Stomach smooth muscle (tissue), 2 donors: ENCODE measurements at regions not wholly inside any gene's neighbourhood (a gene's known extent, or its start where the extent isn't known, plus 50 kb on each side); places are given as distances from the start of the nearest gene placed in this dataset.

Experiments used
- H3K27ac ChIP-seq: one replicate; pipeline ENCODE4 v1.7.0; 2013; ENCODE audit warnings: mild to moderate bottlenecking, low read length, inconsistent platforms
- H3K27me3 ChIP-seq, 2 donors: one replicate each; pipeline ENCODE4 v1.7.0; 2013; ENCODE audit warnings: low read length in 2 of 2; ENCODE audit not compliant: insufficient read depth in 2 of 2, control insufficient read depth in 1 of 2
- H3K36me3 ChIP-seq, 2 donors: one replicate each; pipeline ENCODE4 v1.7.0; 2013; ENCODE audit warnings: low read length in 2 of 2; ENCODE audit not compliant: control insufficient read depth in 2 of 2, insufficient read depth in 2 of 2
- H3K4me1 ChIP-seq: one replicate; pipeline ENCODE4 v1.7.0; 2013; ENCODE audit warnings: low read length; ENCODE audit not compliant: control insufficient read depth, insufficient read depth
- H3K4me3 ChIP-seq, 2 donors: one replicate each; pipeline ENCODE4 v1.7.0; 2013; ENCODE audit warnings: low read length in 2 of 2
- H3K9ac ChIP-seq, 2 donors: one replicate each; pipeline ENCODE4 v1.7.0; 2013; ENCODE audit warnings: low read length in 2 of 2, mild to moderate bottlenecking in 1 of 2
- H3K9me3 ChIP-seq, 2 donors: one replicate each; pipeline ENCODE4 v1.7.0; 2013; ENCODE audit warnings: low read length in 2 of 2; ENCODE audit not compliant: control insufficient read depth in 2 of 2
- donor health status: healthy.
- donor health status: Pancreatic carcinoma.

GRCh38 chr2:153106802-153107477, 371.6 kb downstream of the RPRM start:
- Histone ChIP-seq H3K4me3 (peak overlapping the region in 1 of 2 donors; percentile 1), H3K4me1 (no peaks in the 10 kb centered on the region), H3K27me3 (no peaks in the 10 kb centered on the region), H3K9me3 (no peaks in the 10 kb centered on the region), H3K36me3 (no peaks in the 10 kb centered on the region), H3K9ac (no peak overlapping the region), H3K27ac (no peak overlapping the region)

GRCh38 chr2:153105829-153106578, 372.6 kb downstream of the RPRM start:
- Histone ChIP-seq H3K36me3 (no peaks in the 10 kb centered on the region), H3K27me3 (no peaks in the 10 kb centered on the region), H3K9ac (no peak overlapping the region), H3K27ac (no peak overlapping the region), H3K4me1 (no peaks in the 10 kb centered on the region), H3K4me3 (peak overlapping the region in 1 of 2 donors; percentile 7), H3K9me3 (no peaks in the 10 kb centered on the region)

GRCh38 chr2:153101187-153101586, 377.4 kb downstream of the RPRM start:
- Histone ChIP-seq H3K4me3 (no peak overlapping the region), H3K36me3 (no peaks in the 10 kb centered on the region), H3K4me1 (no peaks in the 10 kb centered on the region), H3K9me3 (no peaks in the 10 kb centered on the region), H3K9ac (no peak overlapping the region), H3K27me3 (no peaks in the 10 kb centered on the region), H3K27ac (no peak overlapping the region)

- Histone ChIP-seq H3K9me3 (no peaks in the 10 kb centered on the region), H3K36me3 (no peaks in the 10 kb centered on the region), H3K4me1 (no peaks in the 10 kb centered on the region), H3K9ac (no peak overlapping the region), H3K4me3 (no peak overlapping the region), H3K27ac (no peak overlapping the region), H3K27me3 (no peaks in the 10 kb centered on the region)
These were observed 378.4 kb downstream of the RPRM start for GRCh38 chr2:153100151-153100550.

- Histone ChIP-seq H3K9ac (no peak overlapping the region), H3K4me1 (no peaks in the 10 kb centered on the region), H3K27me3 (no peaks in the 10 kb centered on the region), H3K9me3 (no peaks in the 10 kb centered on the region), H3K36me3 (no peaks in the 10 kb centered on the region), H3K27ac (no peak overlapping the region), H3K4me3 (no peak overlapping the region)
These were observed 379.7 kb downstream of the ARL6IP6 start for GRCh38 chr2:153098073-153098472.

GRCh38 chr2:153096272-153096671, 377.9 kb downstream of the ARL6IP6 start:
- Histone ChIP-seq H3K4me1 (no peaks in the 10 kb centered on the region), H3K4me3 (no peak overlapping the region), H3K36me3 (no peaks in the 10 kb centered on the region), H3K9me3 (no peaks in the 10 kb centered on the region), H3K27me3 (no peaks in the 10 kb centered on the region), H3K9ac (no peak overlapping the region), H3K27ac (no peak overlapping the region)

GRCh38 chr2:153091344-153091743, 372.9 kb downstream of the ARL6IP6 start:
- Histone ChIP-seq H3K27ac (no peak overlapping the region), H3K9me3 (no peaks in the 10 kb centered on the region), H3K4me3 (no peak overlapping the region), H3K27me3 (no peaks in the 10 kb centered on the region), H3K4me1 (no peaks in the 10 kb centered on the region), H3K36me3 (no peaks in the 10 kb centered on the region), H3K9ac (no peak overlapping the region)

GRCh38 chr2:153079315-153079714, 360.9 kb downstream of the ARL6IP6 start:
- H3K9me3 ChIP-seq: no peaks in the 10 kb centered on the region
- H3K27me3 ChIP-seq: no peaks in the 10 kb centered on the region
- H3K27ac ChIP-seq: no peak overlapping the region
- H3K4me1 ChIP-seq: no peaks in the 10 kb centered on the region
- no peak overlapping the region for H3K9ac ChIP-seq
- H3K4me3 ChIP-seq: no peak overlapping the region
- no peaks in the 10 kb centered on the region for H3K36me3 ChIP-seq

GRCh38 chr2:153077311-153077710, 358.9 kb downstream of the ARL6IP6 start:
- Histone ChIP-seq H3K4me1 (no peaks in the 10 kb centered on the region), H3K9me3 (no peaks in the 10 kb centered on the region), H3K4me3 (no peak overlapping the region), H3K9ac (no peak overlapping the region), H3K27me3 (no peaks in the 10 kb centered on the region), H3K27ac (no peak overlapping the region), H3K36me3 (no peaks in the 10 kb centered on the region)

GRCh38 chr2:153074207-153074606, 355.8 kb downstream of the ARL6IP6 start:
- H3K27me3 ChIP-seq: no peaks in the 10 kb centered on the region

GRCh38 chr2:153072813-153073212, 354.4 kb downstream of the ARL6IP6 start:
- Histone ChIP-seq H3K9me3 (no peaks in the 10 kb centered on the region), H3K36me3 (no peaks in the 10 kb centered on the region), H3K4me3 (no peak overlapping the region), H3K27ac (no peak overlapping the region), H3K4me1 (no peaks in the 10 kb centered on the region), H3K9ac (no peak overlapping the region), H3K27me3 (no peaks in the 10 kb centered on the region)

More at GRCh38 chr2:153074207-153074606, 355.8 kb downstream of the ARL6IP6 start:
- Histone ChIP-seq H3K36me3 (no peaks in the 10 kb centered on the region), H3K4me3 (no peak overlapping the region), H3K9me3 (no peaks in the 10 kb centered on the region), H3K27ac (no peak overlapping the region), H3K9ac (no peak overlapping the region), H3K4me1 (no peaks in the 10 kb centered on the region)
